Naive thymus-derived CD4-positive, alpha-beta T cell (primary cell): ENCODE measurements at regions not wholly inside any gene's neighbourhood (a gene's known extent, or its start where the extent isn't known, plus 50 kb on each side); places are given as distances from the start of the nearest gene placed in this dataset.

ENCODE experiments used
- ATAC-seq: fragments of 150-1000 bp; cut with Tn5 transposase; 2 replicates; pipeline ENCODE4 v1.10.0; 2021; ENCODE audit warnings: mild to moderate bottlenecking, moderate library complexity
- CTCF ChIA-PET: fragments of 350-600 bp; sonication (Branson Sonifier 250); formaldehyde crosslinking; loops from one replicate; lab custom pipeline; 2021; ENCODE audit warnings: antibody characterized with exemption; lab: Charles Lee
- POLR2A ChIA-PET: fragments of 350-600 bp; sonication (Branson Sonifier 250); formaldehyde crosslinking; loops from one replicate; lab custom pipeline; 2021; ENCODE audit warnings: antibody characterized with exemption, inconsistent platforms; lab: Charles Lee
- DNase-seq, 9 donors: peaks; one replicate each; pipeline versions ENCODE4 v3.0.0 to v3.0.0-alpha.2; 2020 to 2022; ENCODE audit warnings: mixed read lengths in 1 of 9
- H3K27ac ChIP-seq: one replicate; pipeline ENCODE4 v1.7.0; 2013; ENCODE audit warnings: mild to moderate bottlenecking, low read depth, low read length, moderate library complexity
- H3K27me3 ChIP-seq, 2 donors: one replicate each; pipeline ENCODE4 v1.7.0; 2013; ENCODE audit warnings: low read length in 2 of 2, mild to moderate bottlenecking in 2 of 2, moderate library complexity in 2 of 2; ENCODE audit not compliant: control insufficient read depth in 2 of 2, insufficient read depth in 2 of 2
- H3K36me3 ChIP-seq, 3 experiments: 1 replicate in 2 of 3; 2 replicates in 1 of 3; pipeline ENCODE4 v1.7.0; 2013; ENCODE audit warnings: low read length in 3 of 3, mild to moderate bottlenecking in 3 of 3, moderate library complexity in 1 of 3; ENCODE audit not compliant: insufficient read depth in 3 of 3, control insufficient read depth in 2 of 3
- H3K4me1 ChIP-seq, 2 donors: one replicate each; pipeline ENCODE4 v1.7.0; 2013; ENCODE audit warnings: low read length in 2 of 2, mild to moderate bottlenecking in 2 of 2, moderate library complexity in 1 of 2; ENCODE audit not compliant: control insufficient read depth in 2 of 2, insufficient read depth in 2 of 2
- H3K4me3 ChIP-seq: 2 replicates; pipeline ENCODE4 v1.7.0; 2013; ENCODE audit warnings: mild to moderate bottlenecking, low read length
- H3K9me3 ChIP-seq, 3 experiments: 1 replicate in 2 of 3; 2 replicates in 1 of 3; pipeline ENCODE4 v1.7.0; 2013; ENCODE audit warnings: low read length in 3 of 3; ENCODE audit not compliant: control insufficient read depth in 2 of 3
- H3K27ac Mint-ChIP-seq, 9 donors: one replicate each; pipeline ENCODE4 v1.8.0; 2020 to 2022; ENCODE audit warnings: mixed read lengths in 9 of 9, mild to moderate bottlenecking in 8 of 9, moderate library complexity in 5 of 9, inconsistent platforms in 2 of 9
- H3K27me3 Mint-ChIP-seq, 5 donors: one replicate each; pipeline ENCODE4 v1.8.0; 2021 to 2022; ENCODE audit warnings: mixed read lengths in 5 of 5, mild to moderate bottlenecking in 1 of 5
- H3K36me3 Mint-ChIP-seq, 5 donors: one replicate each; pipeline ENCODE4 v1.8.0; 2020 to 2022; ENCODE audit warnings: mixed read lengths in 5 of 5, mild to moderate bottlenecking in 3 of 5, inconsistent platforms in 1 of 5
- H3K4me1 Mint-ChIP-seq, 7 donors: one replicate each; pipeline ENCODE4 v1.8.0; 2020 to 2022; ENCODE audit warnings: mixed read lengths in 7 of 7, mild to moderate bottlenecking in 3 of 7, inconsistent platforms in 1 of 7
- H3K4me3 Mint-ChIP-seq, 10 donors: one replicate each; pipeline ENCODE4 v1.8.0; 2020 to 2022; ENCODE audit warnings: mild to moderate bottlenecking in 10 of 10, mixed read lengths in 10 of 10, moderate library complexity in 6 of 10, inconsistent platforms in 2 of 10
- H3K9me3 Mint-ChIP-seq, 11 donors: one replicate each; pipeline ENCODE4 v1.8.0; 2020 to 2022; ENCODE audit warnings: mixed read lengths in 11 of 11, mild to moderate bottlenecking in 4 of 11, inconsistent platforms in 1 of 11, moderate library complexity in 1 of 11
- intact Hi-C, 2 donors: fragments of 100-400 bp; cut with micrococcal nuclease; formaldehyde crosslinking; loops; one replicate each; pipeline ENCODE4 v1.15.1; 2023

DNA sequence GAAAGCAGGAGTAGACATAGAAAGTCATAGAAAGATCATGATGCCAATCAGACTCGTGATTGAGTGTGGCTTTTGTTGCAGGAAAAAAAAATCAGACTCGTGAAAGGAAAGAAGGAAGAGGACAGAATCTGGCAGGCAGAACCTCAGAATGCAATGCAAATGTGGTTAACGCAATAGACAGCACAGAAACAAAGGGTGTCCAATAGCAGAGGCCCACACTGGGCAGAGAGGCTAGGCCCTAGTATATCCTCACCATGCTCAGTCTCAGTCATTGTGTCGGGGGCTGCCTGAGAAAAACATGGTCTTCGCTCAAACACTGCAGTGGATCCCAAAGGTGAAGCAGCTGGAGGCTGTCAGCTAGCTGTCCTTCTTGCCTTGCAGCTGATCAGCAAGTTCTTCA lies 102.8 kb upstream of the MAOA start:
- ChIA-PET CTCF (no interaction called here), POLR2A (no interaction called here)
- H3K27me3 Mint-ChIP-seq: peaks cover 0 to 2% (median 0%) of the 10 kb centered on the region in 5 donors
- H3K9me3 Mint-ChIP-seq: peaks cover 0 to 3% (median 0%) of the 10 kb centered on the region in 11 donors
- no peak overlapping the region for H3K4me3 Mint-ChIP-seq
- H3K36me3 Mint-ChIP-seq: peaks cover 0 to 5% (median 0%) of the 10 kb centered on the region in 5 donors
- no peaks in the 10 kb centered on the region for H3K9me3 ChIP-seq
- ATAC-seq (no peak), DNase-seq (no peak)
- intact Hi-C loops: loop anchor here in 1 of 2 donors (10.0 kb wide), 1 partner anchor 1628 kb away; the partner anchor contains the start of gene CASK
- H3K4me1 ChIP-seq: peaks cover 4% of the 10 kb centered on the region in 2 donors
- H3K4me1 Mint-ChIP-seq: peaks cover 0 to 6% (median 0%) of the 10 kb centered on the region in 7 donors
- H3K4me3 ChIP-seq: no peak overlapping the region
- H3K27ac Mint-ChIP-seq: no peak overlapping the region
- no peak overlapping the region for H3K27ac ChIP-seq
- no peaks in the 10 kb centered on the region for H3K36me3 ChIP-seq
- no peaks in the 10 kb centered on the region for H3K27me3 ChIP-seq

DNA sequence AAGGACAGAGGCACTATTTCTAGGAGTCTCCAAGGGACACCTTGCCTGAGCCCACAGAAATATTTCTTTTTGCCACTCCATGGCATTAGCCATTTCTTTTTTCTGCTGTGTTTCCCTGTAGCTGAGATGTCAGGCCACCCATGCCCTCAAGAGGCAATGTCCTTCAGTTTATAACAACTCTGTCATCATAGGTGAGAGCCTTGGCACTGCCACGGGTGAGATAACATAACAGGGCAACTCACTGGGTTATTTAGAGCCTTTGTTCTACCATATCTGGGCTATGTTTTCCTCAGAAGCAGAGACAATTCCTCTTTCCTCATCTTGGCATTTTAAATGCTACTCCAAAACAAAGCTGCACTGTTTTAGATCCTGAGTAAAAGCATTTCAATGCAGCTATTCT lies 99.9 kb upstream of the MAOA start:
- Mint-ChIP-seq H3K36me3 (peaks cover 0 to 5% (median 0%) of the 10 kb centered on the region in 5 donors), H3K27ac (peak overlapping the region in 2 of 9 donors; percentile 45 to 60), H3K4me1 (peaks cover 0 to 6% (median 0%) of the 10 kb centered on the region in 7 donors), H3K4me3 (no peak overlapping the region), H3K27me3 (no peaks in the 10 kb centered on the region), H3K9me3 (peaks cover 0 to 3% (median 0%) of the 10 kb centered on the region in 11 donors)
- H3K27ac ChIP-seq: no peak overlapping the region
- ATAC-seq: no peak
- CTCF ChIA-PET: interaction anchor here (1.1 to 2.3 kb wide), 2 partner anchors 1758 to 1775 kb away, joined by 3 to 7 read pairs; no protein-coding TSS in a partner anchor
- peaks cover 4% of the 10 kb centered on the region in 2 donors for H3K4me1 ChIP-seq
- no peak overlapping the region for H3K4me3 ChIP-seq
- no peaks in the 10 kb centered on the region for H3K36me3 ChIP-seq
- intact Hi-C loops: loop anchor here (5.0 to 10.0 kb wide), 5 partner anchors 686 to 1999 kb away; partner anchors contain the start of genes CASK (in 1 of the 2) and PPP1R2C (in 1 of the 2)
- POLR2A ChIA-PET: no interaction called here
- H3K9me3 ChIP-seq: no peaks in the 10 kb centered on the region
- no peak for DNase-seq
- no peaks in the 10 kb centered on the region for H3K27me3 ChIP-seq

DNA sequence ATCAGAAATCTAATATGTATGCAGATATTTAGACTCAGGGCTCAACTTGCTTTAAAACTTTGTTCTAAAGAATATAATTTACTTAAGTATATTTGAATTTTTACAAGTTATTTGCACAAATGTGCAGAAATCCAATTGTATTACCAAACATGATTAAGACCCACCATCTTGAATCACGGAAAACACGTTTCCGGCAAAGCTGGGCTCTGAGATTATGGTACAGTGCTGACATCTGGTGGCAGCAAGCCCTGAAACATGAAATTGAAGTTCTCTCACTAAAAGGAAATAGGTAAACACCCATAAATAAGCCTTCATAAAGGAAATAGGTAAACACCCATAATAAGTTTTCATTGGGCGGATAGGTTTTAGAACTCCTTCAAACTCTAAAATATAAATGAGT lies 98.3 kb upstream of the MAOA start:
- Mint-ChIP-seq H3K4me3 (no peak overlapping the region), H3K27me3 (no peaks in the 10 kb centered on the region), H3K9me3 (peaks cover 0 to 3% (median 0%) of the 10 kb centered on the region in 11 donors), H3K4me1 (peaks cover 0 to 6% (median 0%) of the 10 kb centered on the region in 7 donors), H3K36me3 (peaks cover 0 to 5% (median 0%) of the 10 kb centered on the region in 5 donors), H3K27ac (no peak overlapping the region)
- ChIA-PET POLR2A (no interaction called here), CTCF (interaction anchor here (0.5 to 2.3 kb wide), 4 partner anchors 1759 to 1776 kb away, joined by 4 to 7 read pairs (median 4); no protein-coding TSS in a partner anchor)
- H3K4me3 ChIP-seq: no peak overlapping the region
- H3K4me1 ChIP-seq: peaks cover 4% of the 10 kb centered on the region in 2 donors
- H3K9me3 ChIP-seq: no peaks in the 10 kb centered on the region
- peak; percentile 7 to 65 (median 40) for DNase-seq
- intact Hi-C loops: loop anchor here (1.0 to 10.0 kb wide), 11 partner anchors 208 to 2000 kb away; partner anchors contain the start of genes CASK (in 1 of the 2) and PPP1R2C (in 1 of the 2)
- H3K36me3 ChIP-seq: no peaks in the 10 kb centered on the region
- no peak overlapping the region for H3K27ac ChIP-seq
- no peaks in the 10 kb centered on the region for H3K27me3 ChIP-seq
- peak; percentile 53 for ATAC-seq

DNA sequence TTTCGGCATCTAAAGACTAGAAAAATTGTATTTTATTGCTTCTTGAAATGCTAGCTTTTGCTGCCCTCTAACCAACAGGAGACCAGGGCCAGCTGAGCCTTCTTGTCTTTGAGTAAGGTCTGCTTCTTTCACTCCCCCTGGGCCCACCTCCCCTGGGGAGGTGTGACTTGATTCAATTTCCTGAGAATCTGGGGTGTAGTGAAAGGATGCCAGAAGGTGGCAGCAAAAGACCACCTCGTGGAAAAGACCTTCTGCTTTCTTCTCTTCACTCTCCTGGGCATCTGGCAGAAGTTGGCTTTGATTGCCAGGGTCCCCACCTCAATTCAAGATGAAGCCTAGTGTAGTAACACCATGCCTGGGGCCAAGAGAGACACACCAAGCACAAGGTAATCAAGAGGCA lies 96.5 kb upstream of the MAOA start:
- ATAC-seq (no peak), DNase-seq (peak in 6 of 9 donors; percentile 7 to 38 (median 16))
- peaks cover 0 to 3% (median 0%) of the 10 kb centered on the region in 11 donors for H3K9me3 Mint-ChIP-seq
- CTCF ChIA-PET: interaction anchor here (2.1 kb wide), 1 partner anchor 191 kb away, joined by 7 read pairs; no protein-coding TSS in a partner anchor
- Histone ChIP-seq H3K27ac (no peak overlapping the region), H3K36me3 (no peaks in the 10 kb centered on the region), H3K4me1 (peaks cover 4% of the 10 kb centered on the region in 2 donors), H3K27me3 (no peaks in the 10 kb centered on the region), H3K4me3 (no peak overlapping the region), H3K9me3 (no peaks in the 10 kb centered on the region)
- H3K27ac Mint-ChIP-seq: no peak overlapping the region
- POLR2A ChIA-PET: no interaction called here
- intact Hi-C loops: loop anchor here (1.0 to 10.0 kb wide), 7 partner anchors 191 to 2002 kb away; partner anchors contain the start of genes CASK (in 1 of the 2) and PPP1R2C (in 1 of the 2)
- no peaks in the 10 kb centered on the region for H3K27me3 Mint-ChIP-seq
- H3K36me3 Mint-ChIP-seq: peaks cover 0 to 5% (median 0%) of the 10 kb centered on the region in 5 donors
- peaks cover 0 to 6% (median 0%) of the 10 kb centered on the region in 7 donors for H3K4me1 Mint-ChIP-seq
- H3K4me3 Mint-ChIP-seq: no peak overlapping the region

DNA sequence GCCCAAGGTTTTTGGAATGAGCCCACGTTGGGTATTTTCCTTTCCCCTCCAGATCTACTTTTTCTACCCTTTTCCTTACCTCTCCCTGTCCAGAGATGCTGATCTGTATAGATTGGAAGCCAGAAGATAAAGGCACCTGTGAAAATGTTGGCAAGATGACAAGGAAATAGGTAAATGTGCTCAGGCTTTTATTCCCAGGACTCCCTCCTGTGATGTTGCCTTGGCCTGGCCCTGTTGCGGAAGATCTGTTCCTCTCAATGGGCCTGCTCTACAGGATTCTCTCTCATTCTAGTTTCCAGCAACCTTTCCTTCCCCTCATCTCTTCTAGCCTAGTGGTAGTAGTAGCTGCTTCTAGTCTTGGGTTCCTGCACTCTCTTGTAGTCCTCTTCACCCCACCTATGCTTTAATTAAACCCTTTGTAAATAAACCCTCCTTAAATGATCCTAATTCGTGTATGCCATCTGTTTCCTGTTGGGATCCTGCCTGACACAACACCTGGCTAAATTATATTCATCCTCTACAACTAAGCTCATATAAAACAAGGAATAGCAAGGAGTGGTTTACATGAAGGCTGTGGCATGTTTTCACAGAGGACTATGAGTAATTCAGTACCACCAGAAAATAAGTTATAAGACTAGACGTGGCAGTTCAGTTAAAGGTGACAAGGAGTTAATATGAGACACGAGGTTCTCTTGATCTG lies 95.7 kb upstream of the MAOA start:
- CTCF ChIA-PET: interaction anchor here (2.1 kb wide), 1 partner anchor 190 kb away, joined by 7 read pairs; no protein-coding TSS in a partner anchor
- DNase-seq (no peak), ATAC-seq (no peak)
- Histone ChIP-seq H3K27ac (no peak overlapping the region), H3K36me3 (no peaks in the 10 kb centered on the region), H3K9me3 (no peaks in the 10 kb centered on the region), H3K4me1 (peaks cover 4% of the 10 kb centered on the region in 2 donors), H3K4me3 (no peak overlapping the region), H3K27me3 (no peaks in the 10 kb centered on the region)
- Mint-ChIP-seq H3K36me3 (peaks cover 0 to 5% (median 0%) of the 10 kb centered on the region in 5 donors), H3K27me3 (no peaks in the 10 kb centered on the region), H3K4me3 (no peak overlapping the region), H3K9me3 (peaks cover 0 to 3% (median 0%) of the 10 kb centered on the region in 11 donors), H3K27ac (no peak overlapping the region), H3K4me1 (peaks cover 0 to 6% (median 0%) of the 10 kb centered on the region in 7 donors)
- intact Hi-C loops: no loop called here
- POLR2A ChIA-PET: no interaction called here

DNA sequence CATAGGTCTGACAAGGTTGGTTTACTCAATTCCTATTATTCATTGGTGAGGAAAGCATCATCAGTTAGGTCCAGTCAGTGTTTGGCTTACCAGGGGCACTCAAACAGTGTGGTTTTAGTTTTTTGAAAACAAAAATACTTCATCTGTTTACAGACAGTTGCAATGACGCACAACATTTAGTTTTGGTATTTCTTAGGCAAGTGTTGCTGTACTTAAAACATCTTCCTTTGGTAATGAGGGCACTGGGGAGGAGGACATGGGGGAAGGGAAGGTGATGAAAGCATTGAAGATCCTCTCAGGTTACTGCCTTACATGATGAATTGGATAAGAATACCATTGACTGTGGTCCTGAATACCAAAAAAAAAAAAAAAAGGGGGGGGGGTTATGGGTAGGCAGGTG lies 93.7 kb upstream of the MAOA start:
- DNase-seq (no peak), ATAC-seq (no peak)
- ChIA-PET CTCF (no interaction called here), POLR2A (no interaction called here)
- H3K36me3 Mint-ChIP-seq: no peaks in the 10 kb centered on the region
- H3K4me3 Mint-ChIP-seq: no peak overlapping the region
- Histone ChIP-seq H3K27me3 (no peaks in the 10 kb centered on the region), H3K36me3 (no peaks in the 10 kb centered on the region), H3K9me3 (no peaks in the 10 kb centered on the region), H3K27ac (no peak overlapping the region), H3K4me3 (no peak overlapping the region), H3K4me1 (peaks cover 2 to 3% of the 10 kb centered on the region in 2 donors)
- peaks cover 0 to 5% (median 0%) of the 10 kb centered on the region in 5 donors for H3K27me3 Mint-ChIP-seq
- H3K4me1 Mint-ChIP-seq: peaks cover 0 to 3% (median 0%) of the 10 kb centered on the region in 7 donors
- no peak overlapping the region for H3K27ac Mint-ChIP-seq
- intact Hi-C loops: no loop called here
- peaks cover 0 to 2% (median 0%) of the 10 kb centered on the region in 11 donors for H3K9me3 Mint-ChIP-seq
